Neural progenitor cell (in vitro differentiated cells): ENCODE measurements at regions not wholly inside any gene's neighbourhood (a gene's known extent, or its start where the extent isn't known, plus 50 kb on each side); places are given as distances from the start of the nearest gene placed in this dataset.

ENCODE experiments used
- EZH2 ChIP-seq: fragments of 200-600 bp; sonication (generic); IDR thresholded peaks from 2 replicates; pipeline ENCODE4 v1.6.1; 2017; ENCODE audit warnings: antibody characterized with exemption, mild to moderate bottlenecking, moderate library complexity
- TF ChIP-seq, protein P1 (sequence below): fragments of 200-600 bp; sonication (generic); IDR thresholded peaks from 2 replicates; pipeline ENCODE4 v1.5.1; 2017; ENCODE audit warnings: antibody characterized with exemption, mild to moderate bottlenecking

GRCh38 chr13:54845351-54845965, 1816.8 kb downstream of the OLFM4 start:
- TF ChIP-seq, protein P1, sequence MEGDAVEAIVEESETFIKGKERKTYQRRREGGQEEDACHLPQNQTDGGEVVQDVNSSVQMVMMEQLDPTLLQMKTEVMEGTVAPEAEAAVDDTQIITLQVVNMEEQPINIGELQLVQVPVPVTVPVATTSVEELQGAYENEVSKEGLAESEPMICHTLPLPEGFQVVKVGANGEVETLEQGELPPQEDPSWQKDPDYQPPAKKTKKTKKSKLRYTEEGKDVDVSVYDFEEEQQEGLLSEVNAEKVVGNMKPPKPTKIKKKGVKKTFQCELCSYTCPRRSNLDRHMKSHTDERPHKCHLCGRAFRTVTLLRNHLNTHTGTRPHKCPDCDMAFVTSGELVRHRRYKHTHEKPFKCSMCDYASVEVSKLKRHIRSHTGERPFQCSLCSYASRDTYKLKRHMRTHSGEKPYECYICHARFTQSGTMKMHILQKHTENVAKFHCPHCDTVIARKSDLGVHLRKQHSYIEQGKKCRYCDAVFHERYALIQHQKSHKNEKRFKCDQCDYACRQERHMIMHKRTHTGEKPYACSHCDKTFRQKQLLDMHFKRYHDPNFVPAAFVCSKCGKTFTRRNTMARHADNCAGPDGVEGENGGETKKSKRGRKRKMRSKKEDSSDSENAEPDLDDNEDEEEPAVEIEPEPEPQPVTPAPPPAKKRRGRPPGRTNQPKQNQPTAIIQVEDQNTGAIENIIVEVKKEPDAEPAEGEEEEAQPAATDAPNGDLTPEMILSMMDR: no peak
- TF ChIP-seq EZH2: no peak
